ENCODE measurements at regions not wholly inside any gene's neighbourhood (a gene's known extent, or its start where the extent isn't known, plus 50 kb on each side); places are given as distances from the start of the nearest gene placed in this dataset.

DNA sequence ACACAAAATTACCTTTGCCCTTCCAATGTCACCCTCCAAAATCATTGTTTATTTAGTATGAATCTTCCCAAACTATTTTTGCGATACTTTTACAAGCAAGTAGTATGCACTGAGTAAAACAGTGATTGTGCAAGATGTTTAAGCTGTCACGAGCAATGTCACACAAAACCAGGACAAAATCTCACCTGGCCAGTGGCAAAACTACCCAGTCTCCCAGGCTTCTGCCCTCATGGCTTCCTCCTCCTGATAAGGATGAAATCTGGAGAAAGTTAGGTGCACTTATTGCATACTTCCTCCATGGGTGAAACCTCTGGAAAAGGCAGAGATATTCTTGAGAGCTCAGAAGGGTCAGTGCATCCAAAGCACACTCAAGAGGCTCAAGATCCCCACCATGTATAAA lies 500.8 kb downstream of the IRS2 start:
- no peak for TF ChIP-seq RAD21 (IDR thresholded peaks at IDR 0.05; ENCODE audit: low read length)
- TF ChIP-seq, protein P1, sequence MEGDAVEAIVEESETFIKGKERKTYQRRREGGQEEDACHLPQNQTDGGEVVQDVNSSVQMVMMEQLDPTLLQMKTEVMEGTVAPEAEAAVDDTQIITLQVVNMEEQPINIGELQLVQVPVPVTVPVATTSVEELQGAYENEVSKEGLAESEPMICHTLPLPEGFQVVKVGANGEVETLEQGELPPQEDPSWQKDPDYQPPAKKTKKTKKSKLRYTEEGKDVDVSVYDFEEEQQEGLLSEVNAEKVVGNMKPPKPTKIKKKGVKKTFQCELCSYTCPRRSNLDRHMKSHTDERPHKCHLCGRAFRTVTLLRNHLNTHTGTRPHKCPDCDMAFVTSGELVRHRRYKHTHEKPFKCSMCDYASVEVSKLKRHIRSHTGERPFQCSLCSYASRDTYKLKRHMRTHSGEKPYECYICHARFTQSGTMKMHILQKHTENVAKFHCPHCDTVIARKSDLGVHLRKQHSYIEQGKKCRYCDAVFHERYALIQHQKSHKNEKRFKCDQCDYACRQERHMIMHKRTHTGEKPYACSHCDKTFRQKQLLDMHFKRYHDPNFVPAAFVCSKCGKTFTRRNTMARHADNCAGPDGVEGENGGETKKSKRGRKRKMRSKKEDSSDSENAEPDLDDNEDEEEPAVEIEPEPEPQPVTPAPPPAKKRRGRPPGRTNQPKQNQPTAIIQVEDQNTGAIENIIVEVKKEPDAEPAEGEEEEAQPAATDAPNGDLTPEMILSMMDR (conservative IDR thresholded peaks at IDR 0.05; ENCODE audit: low read depth, low read length) = no peak
- TF ChIP-seq POLR2A (IDR thresholded peaks at IDR 0.05; ENCODE audit: low read depth, low read length) = no peak
- no peak for TF ChIP-seq RFX5 (IDR thresholded peaks at IDR 0.05; ENCODE audit: low read depth, low read length)
- TF ChIP-seq MAZ (IDR thresholded peaks at IDR 0.05; ENCODE audit: borderline replicate concordance, low read depth, low read length) = no peak
- TF ChIP-seq RCOR1 (IDR thresholded peaks at IDR 0.05; ENCODE audit: insufficient replicate concordance, low read length) = no peak
- TF ChIP-seq FOS (IDR thresholded peaks at IDR 0.05; ENCODE audit: low read depth, low read length) = no peak

All from IMR-90 (cell line).